SK-N-MC (cell line): ENCODE measurements at regions not wholly inside any gene's neighbourhood (a gene's known extent, or its start where the extent isn't known, plus 50 kb on each side); places are given as distances from the start of the nearest gene placed in this dataset.

ENCODE experiments used
- EZH2 ChIP-seq: fragments of 200-600 bp; sonication (generic); IDR thresholded peaks from one replicate; pipeline ENCODE4 v1.6.1; 2017; ENCODE audit warnings: antibody characterized with exemption
- FOXP2 ChIP-seq: optimal IDR thresholded peaks from 2 replicates; pipeline ENCODE3; 2011; ENCODE audit warnings: mild to moderate bottlenecking, moderate library complexity; ENCODE audit not compliant: insufficient read depth; ENCODE audit errors: extremely low read length, control extremely low read depth
- POLR2AphosphoS5 ChIP-seq: IDR thresholded peaks from 2 replicates; pipeline ENCODE4 v1.6.1; 2012; ENCODE audit warnings: mild to moderate bottlenecking, low read depth, low read length, borderline replicate concordance

DNA sequence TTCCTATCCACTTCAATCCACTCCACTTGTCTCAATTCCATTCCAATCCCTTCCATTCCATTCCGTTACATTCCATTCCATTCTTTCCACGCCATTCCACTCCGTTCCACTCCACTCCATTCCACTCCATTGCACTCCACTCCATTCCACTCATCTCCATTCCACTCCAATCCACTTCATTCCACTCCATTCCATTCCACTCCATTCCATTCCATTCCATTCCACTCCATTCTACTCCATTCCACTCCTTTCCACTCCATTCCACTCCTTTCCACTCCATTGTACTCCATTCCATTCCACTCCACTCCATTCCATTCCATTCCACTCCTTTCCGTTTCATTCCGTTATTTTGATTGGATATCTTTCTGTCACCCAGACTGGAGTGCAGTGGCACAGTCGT lies 1158.7 kb downstream of the TSPY10 start:
- no peak for TF ChIP-seq EZH2
- TF ChIP-seq POLR2AphosphoS5: no peak
- TF ChIP-seq FOXP2: no peak
